Brain microvascular endothelial cell (primary cell): ENCODE measurements at regions not wholly inside any gene's neighbourhood (a gene's known extent, or its start where the extent isn't known, plus 50 kb on each side); places are given as distances from the start of the nearest gene placed in this dataset.

ENCODE experiments used
- DNase-seq: peaks from one replicate; pipeline ENCODE4 v3.0.0-alpha.2; 2020
- H3K27ac ChIP-seq: fragments of 250-450 bp; sonication (Bioruptor Pico); 2 replicates; pipeline ENCODE4 v1.5.1; 2020; ENCODE audit warnings: mild to moderate bottlenecking, moderate library complexity
- H3K27me3 ChIP-seq: fragments of 250-450 bp; sonication (Bioruptor Pico); replicated peaks from 2 replicates; pipeline ENCODE4 v1.5.1; 2020; ENCODE audit warnings: mild to moderate bottlenecking
- H3K36me3 ChIP-seq: fragments of 250-450 bp; sonication (Bioruptor Pico); replicated peaks from 2 replicates; pipeline ENCODE4 v1.5.1; 2020; ENCODE audit warnings: mild to moderate bottlenecking
- H3K4me3 ChIP-seq: 2 replicates; pipeline ENCODE4 v1.5.1; 2011; ENCODE audit warnings: low read depth, mild to moderate bottlenecking, control low read depth, low read length, moderate library complexity
- CTCF ChIP-seq: IDR thresholded peaks from 2 replicates; pipeline ENCODE4 v1.5.1; 2011; ENCODE audit warnings: low read depth, mild to moderate bottlenecking, moderate library complexity, low read length, control low read depth, inconsistent platforms; ENCODE audit errors: missing control alignments
- in situ Hi-C: cut with HindIII; loops from 2 replicates; pipeline ENCODE4 v1.10.0; 2017; ENCODE audit warnings: low sequenced_read_pairs, low pct_ligation_motif_present

GRCh38 chrX:125954236-125954635, 211.9 kb downstream of the DCAF12L2 start:
- no peak for TF ChIP-seq CTCF
- no peaks in the 10 kb centered on the region for H3K27me3 ChIP-seq
- DNase-seq = no peak
- H3K4me3 ChIP-seq = no peak overlapping the region
- in situ Hi-C loops = no loop called here
- H3K27ac ChIP-seq = no peak overlapping the region
- no peaks in the 10 kb centered on the region for H3K36me3 ChIP-seq

- H3K27ac ChIP-seq = no peak overlapping the region
- no peak for DNase-seq
- no peak overlapping the region for H3K4me3 ChIP-seq
- H3K36me3 ChIP-seq = no peaks in the 10 kb centered on the region
- H3K27me3 ChIP-seq = no peaks in the 10 kb centered on the region
- in situ Hi-C loops = no loop called here
- no peak for TF ChIP-seq CTCF
These were observed 188.2 kb downstream of the DCAF12L2 start for GRCh38 chrX:125977851-125978250.

- DNase-seq = peak; percentile 3
- Histone ChIP-seq H3K4me3 (no peak overlapping the region), H3K36me3 (no peaks in the 10 kb centered on the region), H3K27me3 (no peaks in the 10 kb centered on the region), H3K27ac (no peak overlapping the region)
- in situ Hi-C loops = no loop called here
- peak; percentile 7 for TF ChIP-seq CTCF
These were observed 167.7 kb downstream of the DCAF12L2 start for GRCh38 chrX:125998432-125998831.

GRCh38 chrX:126027229-126027628, 138.9 kb downstream of the DCAF12L2 start:
- no peak for TF ChIP-seq CTCF
- Histone ChIP-seq H3K36me3 (no peaks in the 10 kb centered on the region), H3K27me3 (no peaks in the 10 kb centered on the region), H3K27ac (no peak overlapping the region), H3K4me3 (no peak overlapping the region)
- no peak for DNase-seq
- in situ Hi-C loops = no loop called here

GRCh38 chrX:126030021-126030420, 136.1 kb downstream of the DCAF12L2 start:
- in situ Hi-C loops = no loop called here
- DNase-seq = no peak
- no peaks in the 10 kb centered on the region for H3K36me3 ChIP-seq
- H3K4me3 ChIP-seq = no peak overlapping the region
- TF ChIP-seq CTCF = no peak
- no peak overlapping the region for H3K27ac ChIP-seq
- no peaks in the 10 kb centered on the region for H3K27me3 ChIP-seq

- no peak overlapping the region for H3K27ac ChIP-seq
- H3K27me3 ChIP-seq = no peaks in the 10 kb centered on the region
- no peak overlapping the region for H3K4me3 ChIP-seq
- DNase-seq = no peak
- in situ Hi-C loops = no loop called here
- no peaks in the 10 kb centered on the region for H3K36me3 ChIP-seq
- no peak for TF ChIP-seq CTCF
These were observed 102.1 kb downstream of the DCAF12L2 start for GRCh38 chrX:126063984-126064383.
